Activated naive CD8-positive, alpha-beta T cell treated with anti-CD3 and anti-CD28 coated beads, Interleukin-2, amount 50 U/mL, for 24 hours (primary cell): ENCODE measurements at regions not wholly inside any gene's neighbourhood (a gene's known extent, or its start where the extent isn't known, plus 50 kb on each side); places are given as distances from the start of the nearest gene placed in this dataset.

Experiments used
- ATAC-seq: fragments of 150-1000 bp; cut with Tn5 transposase; one replicate; pipeline ENCODE4 v1.10.0; 2021
- DNase-seq: peaks from one replicate; pipeline ENCODE4 v3.0.0; 2021
- H3K27ac Mint-ChIP-seq: one replicate; pipeline ENCODE4 v1.8.0; 2021; ENCODE audit warnings: mild to moderate bottlenecking, mixed read lengths
- H3K27me3 Mint-ChIP-seq: one replicate; pipeline ENCODE4 v1.8.0; 2021; ENCODE audit warnings: mixed read lengths
- H3K36me3 Mint-ChIP-seq: one replicate; pipeline ENCODE4 v1.8.0; 2021; ENCODE audit warnings: low read depth, mixed read lengths
- H3K4me1 Mint-ChIP-seq: one replicate; pipeline ENCODE4 v1.8.0; 2021; ENCODE audit warnings: mixed read lengths
- H3K4me3 Mint-ChIP-seq: one replicate; pipeline ENCODE4 v1.8.0; 2021; ENCODE audit warnings: mild to moderate bottlenecking, moderate library complexity, mixed read lengths
- H3K9me3 Mint-ChIP-seq: one replicate; pipeline ENCODE4 v1.8.0; 2021; ENCODE audit warnings: mixed read lengths

DNA sequence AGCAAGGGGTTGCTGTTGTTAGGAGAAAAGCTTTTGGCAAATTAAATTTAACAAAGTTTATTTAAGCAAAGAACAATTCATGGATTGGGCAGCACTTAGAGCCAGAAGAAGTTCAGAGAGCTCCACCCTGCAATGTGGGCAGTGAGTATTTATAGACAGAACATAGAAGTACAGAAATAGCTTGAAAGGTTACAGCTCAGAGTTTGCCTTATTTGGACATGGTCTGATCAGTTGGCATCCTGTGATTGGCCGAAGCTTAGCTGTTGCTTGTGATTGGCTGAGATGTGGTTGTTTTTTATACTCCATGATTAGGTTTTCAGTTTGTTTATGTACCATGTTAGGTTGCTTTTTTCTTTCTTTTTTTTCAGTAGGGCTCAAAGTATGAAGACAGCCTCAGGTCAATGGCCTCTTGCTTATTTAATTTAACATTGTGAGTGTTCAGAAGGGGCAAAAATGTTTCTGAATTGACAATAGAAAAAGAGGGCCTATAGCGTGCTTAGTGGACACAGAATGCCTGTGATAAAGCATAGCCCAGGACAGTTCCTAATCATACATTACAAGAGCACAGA, 293.8 kb downstream of the IGSF11 start:
- no peak for ATAC-seq

DNA sequence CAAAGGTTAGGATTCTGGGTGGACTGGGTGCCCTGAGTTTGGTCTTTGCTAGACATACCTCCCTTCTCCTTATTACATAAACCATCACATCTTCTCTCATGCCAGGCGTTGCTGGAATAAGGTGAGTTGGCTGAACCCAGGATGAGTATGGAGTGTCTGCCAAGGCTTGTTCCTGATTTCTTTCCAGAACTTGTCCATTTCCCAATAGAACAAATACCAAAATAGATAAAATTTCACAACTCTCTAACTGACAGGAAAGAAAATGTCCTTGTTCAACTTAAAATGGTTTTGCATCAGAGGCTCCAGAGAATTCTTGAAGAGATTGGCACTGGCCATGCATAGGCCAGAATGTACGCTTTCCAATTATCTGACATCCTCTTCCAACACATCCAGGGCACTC, 291.9 kb downstream of the IGSF11 start:
- peaks cover 9% of the 10 kb centered on the region for H3K9me3 Mint-ChIP-seq
- no peak for DNase-seq
- no peak overlapping the region for H3K27ac Mint-ChIP-seq
- no peaks in the 10 kb centered on the region for H3K36me3 Mint-ChIP-seq
- no peaks in the 10 kb centered on the region for H3K27me3 Mint-ChIP-seq
- no peak for ATAC-seq
- H3K4me1 Mint-ChIP-seq = no peaks in the 10 kb centered on the region
- H3K4me3 Mint-ChIP-seq = no peak overlapping the region

More for the DNA sequence above, 293.8 kb downstream of the IGSF11 start:
- Mint-ChIP-seq H3K4me3 (no peak overlapping the region), H3K9me3 (peaks cover 9% of the 10 kb centered on the region), H3K4me1 (no peaks in the 10 kb centered on the region), H3K36me3 (no peaks in the 10 kb centered on the region), H3K27ac (no peak overlapping the region), H3K27me3 (no peaks in the 10 kb centered on the region)
- no peak for DNase-seq

DNA sequence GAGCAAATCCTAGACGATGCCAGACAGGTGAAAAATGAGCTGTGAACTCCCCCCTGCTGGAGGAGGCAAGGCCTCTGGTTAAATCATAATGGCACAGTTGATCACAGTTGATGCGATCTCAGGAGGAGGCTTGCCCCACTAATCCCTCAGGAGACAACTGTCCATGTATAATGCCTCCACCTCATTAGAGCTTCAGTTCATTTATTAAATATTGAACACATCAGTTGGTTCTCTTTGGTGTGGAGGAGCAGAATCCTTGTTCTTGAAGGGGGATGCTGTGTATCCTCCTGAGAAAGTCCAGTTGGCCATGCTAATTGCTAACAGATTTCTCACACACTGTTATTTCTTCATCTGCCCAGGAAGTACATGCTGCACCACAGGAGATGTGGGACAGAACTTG, 290.5 kb downstream of the IGSF11 start:
- Mint-ChIP-seq H3K9me3 (peaks cover 9% of the 10 kb centered on the region), H3K4me3 (no peak overlapping the region)
- no peak for DNase-seq

DNA sequence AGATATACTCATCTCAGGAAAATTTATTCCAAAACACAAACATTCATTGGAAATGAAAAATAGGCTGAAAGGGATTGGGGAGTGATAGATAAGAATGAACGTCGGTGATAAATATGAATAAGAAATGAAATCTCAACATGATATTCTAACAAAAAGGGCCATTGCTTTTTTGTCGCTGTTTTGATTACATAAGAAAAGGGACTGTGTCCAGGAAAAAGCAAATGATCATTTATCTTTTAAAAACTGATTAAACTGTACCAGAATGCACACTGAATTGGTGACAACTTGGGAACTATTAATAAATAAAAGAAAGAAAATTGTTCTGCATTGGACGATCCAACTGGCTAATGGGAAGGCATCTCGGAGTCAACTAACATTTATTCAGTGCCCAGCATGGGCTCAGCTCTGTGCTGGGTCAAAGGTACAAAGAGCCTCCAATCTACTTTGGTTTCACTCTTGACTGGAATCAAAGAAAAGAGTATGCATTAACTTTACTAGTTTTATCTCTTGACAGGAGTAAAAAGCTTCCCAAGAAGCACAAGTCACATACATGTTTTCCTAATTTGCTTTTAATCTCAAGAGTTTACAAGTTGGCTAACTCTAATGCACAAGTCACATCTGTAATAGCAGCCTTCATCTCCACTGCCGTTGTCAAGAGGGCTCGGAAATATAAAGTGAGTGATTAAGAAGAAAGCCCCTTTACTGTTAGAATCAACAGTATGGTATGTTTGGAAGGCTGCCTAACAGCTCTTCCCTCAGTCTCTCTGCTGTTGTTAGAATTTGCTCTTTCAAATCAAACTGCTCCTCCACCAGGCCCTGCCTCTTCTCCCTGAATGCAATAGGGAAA, 280.0 kb downstream of the IGSF11 start:
- H3K9me3 Mint-ChIP-seq = peaks cover under 1% of the 10 kb centered on the region
- ATAC-seq (no peak), DNase-seq (no peak)
- no peaks in the 10 kb centered on the region for H3K4me1 Mint-ChIP-seq
- no peak overlapping the region for H3K4me3 Mint-ChIP-seq
- H3K27ac Mint-ChIP-seq = no peak overlapping the region
- H3K36me3 Mint-ChIP-seq = no peaks in the 10 kb centered on the region
- peaks cover 6% of the 10 kb centered on the region for H3K27me3 Mint-ChIP-seq

More for the DNA sequence above, 290.5 kb downstream of the IGSF11 start:
- no peaks in the 10 kb centered on the region for H3K36me3 Mint-ChIP-seq
- no peaks in the 10 kb centered on the region for H3K4me1 Mint-ChIP-seq
- no peak overlapping the region for H3K27ac Mint-ChIP-seq
- no peaks in the 10 kb centered on the region for H3K27me3 Mint-ChIP-seq
- ATAC-seq = no peak

DNA sequence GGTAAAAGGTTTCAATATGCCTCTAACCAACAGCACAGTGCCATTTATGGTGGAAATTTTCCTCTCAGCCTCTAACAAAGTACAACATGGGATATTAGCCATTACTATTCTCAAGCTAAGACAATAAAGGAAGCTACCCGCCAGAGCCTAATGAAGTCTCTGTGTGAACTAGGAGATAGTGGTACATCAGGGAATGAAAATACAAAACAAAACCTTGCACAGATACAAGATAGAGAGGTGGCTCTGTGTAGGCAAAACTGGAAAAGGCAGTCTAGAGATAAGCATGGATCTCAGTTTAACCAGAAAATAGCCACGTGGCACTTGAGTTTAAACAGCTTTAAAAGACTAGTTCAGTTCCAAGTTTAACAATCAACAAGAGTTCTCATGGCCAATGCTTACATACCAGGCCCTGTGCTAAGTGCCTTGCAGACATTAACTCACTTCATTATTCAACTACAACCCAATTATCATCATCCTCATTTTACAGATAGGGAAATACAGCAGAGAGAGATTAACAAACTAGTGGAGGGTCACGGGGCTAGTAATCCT, 279.3 kb downstream of the IGSF11 start:
- Mint-ChIP-seq H3K4me1 (no peaks in the 10 kb centered on the region), H3K27me3 (peaks cover 6% of the 10 kb centered on the region), H3K36me3 (no peaks in the 10 kb centered on the region), H3K27ac (no peak overlapping the region), H3K4me3 (no peak overlapping the region), H3K9me3 (no peaks in the 10 kb centered on the region)
- no peak for ATAC-seq
- no peak for DNase-seq

DNA sequence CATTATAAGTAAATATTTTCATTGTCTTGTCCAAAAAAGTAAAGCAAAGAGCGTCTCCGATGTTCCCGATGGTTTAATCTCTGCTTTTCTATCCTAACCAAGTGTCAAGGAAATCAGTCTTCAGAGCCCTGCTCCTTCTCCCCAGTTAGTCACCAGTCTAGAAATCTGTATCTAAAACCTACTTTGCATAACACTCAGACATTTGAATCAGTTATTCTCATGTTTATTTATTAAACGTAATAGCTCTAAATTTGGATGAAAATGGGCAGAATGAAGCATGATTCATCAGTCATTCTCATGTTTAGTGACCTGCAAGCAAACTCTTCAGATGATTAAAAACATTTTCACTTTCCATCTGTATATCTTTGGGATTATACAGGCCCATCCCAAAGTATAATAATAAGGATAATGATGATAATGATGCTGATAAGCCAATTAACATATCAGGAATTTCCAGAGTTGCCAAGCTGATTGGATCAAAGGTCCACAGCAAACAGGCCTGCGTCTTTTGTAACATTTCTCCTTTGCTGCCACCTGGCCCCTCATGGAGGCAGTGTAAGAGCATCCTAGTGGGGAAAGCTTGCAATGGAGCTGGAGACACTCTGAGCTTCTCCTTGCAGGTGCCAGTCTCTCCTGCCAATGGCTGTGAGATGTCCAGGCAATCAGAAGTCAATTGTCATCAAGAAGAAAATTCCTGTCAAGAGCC, 273.9 kb downstream of the IGSF11 start:
- no peak overlapping the region for H3K4me3 Mint-ChIP-seq
- H3K27ac Mint-ChIP-seq = no peak overlapping the region
- H3K36me3 Mint-ChIP-seq = no peaks in the 10 kb centered on the region
- no peaks in the 10 kb centered on the region for H3K4me1 Mint-ChIP-seq
- DNase-seq (no peak), ATAC-seq (no peak)
- no peaks in the 10 kb centered on the region for H3K9me3 Mint-ChIP-seq
- H3K27me3 Mint-ChIP-seq = no peaks in the 10 kb centered on the region

DNA sequence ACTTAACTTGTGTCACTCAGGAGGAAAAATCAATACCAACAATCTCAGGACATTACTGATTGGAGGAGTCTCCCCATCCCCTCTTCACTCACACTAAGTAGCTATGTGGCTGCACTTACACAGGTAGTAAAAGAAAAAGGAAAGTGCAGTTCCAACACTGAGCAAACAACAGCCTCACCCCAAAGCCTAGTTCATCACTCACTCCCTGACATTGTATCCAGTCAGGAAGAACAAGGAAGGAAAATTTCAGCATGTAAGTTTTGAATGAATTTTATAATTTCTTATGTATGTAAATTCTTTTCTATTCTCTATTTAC, 273.4 kb downstream of the IGSF11 start:
- H3K4me3 Mint-ChIP-seq = no peak overlapping the region
- DNase-seq = no peak
- H3K9me3 Mint-ChIP-seq = no peaks in the 10 kb centered on the region
- H3K27ac Mint-ChIP-seq = no peak overlapping the region
- no peak for ATAC-seq
- no peaks in the 10 kb centered on the region for H3K36me3 Mint-ChIP-seq
- H3K4me1 Mint-ChIP-seq = no peaks in the 10 kb centered on the region
- H3K27me3 Mint-ChIP-seq = no peaks in the 10 kb centered on the region

DNA sequence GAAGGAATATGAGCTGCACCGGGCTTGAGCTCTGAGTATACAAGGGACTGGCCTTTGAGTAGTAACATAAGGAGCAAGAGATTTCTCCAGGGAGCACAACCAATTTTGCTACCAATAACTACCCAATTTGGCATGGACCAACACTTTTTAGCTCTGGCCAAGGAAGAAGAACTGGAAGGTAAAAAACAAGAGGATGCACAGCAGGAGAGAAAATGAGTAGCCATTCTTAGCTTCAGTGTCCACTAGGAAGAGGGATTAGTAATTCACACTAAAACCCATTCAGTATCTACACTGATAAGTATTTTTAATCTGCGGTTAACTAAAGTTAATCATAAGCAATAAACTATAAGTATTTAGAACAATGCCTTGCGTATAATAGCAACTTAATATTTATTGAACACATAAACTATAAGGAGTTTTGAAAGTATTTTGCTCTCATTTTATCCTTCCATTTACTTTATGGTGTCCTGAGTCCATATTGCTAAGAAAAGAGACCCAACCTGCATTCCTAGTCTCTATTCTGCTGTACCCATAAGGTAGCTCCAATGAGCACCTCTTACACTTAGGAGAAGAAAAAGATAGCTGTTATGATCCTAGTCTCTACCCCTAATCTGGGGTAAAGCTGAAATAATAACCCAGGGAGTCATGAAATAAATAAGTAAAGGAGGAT, 268.9 kb downstream of the IGSF11 start:
- Mint-ChIP-seq H3K27me3 (no peaks in the 10 kb centered on the region), H3K36me3 (no peaks in the 10 kb centered on the region), H3K27ac (no peak overlapping the region), H3K4me3 (no peak overlapping the region), H3K4me1 (no peaks in the 10 kb centered on the region), H3K9me3 (no peaks in the 10 kb centered on the region)
- no peak for ATAC-seq
- no peak for DNase-seq

DNA sequence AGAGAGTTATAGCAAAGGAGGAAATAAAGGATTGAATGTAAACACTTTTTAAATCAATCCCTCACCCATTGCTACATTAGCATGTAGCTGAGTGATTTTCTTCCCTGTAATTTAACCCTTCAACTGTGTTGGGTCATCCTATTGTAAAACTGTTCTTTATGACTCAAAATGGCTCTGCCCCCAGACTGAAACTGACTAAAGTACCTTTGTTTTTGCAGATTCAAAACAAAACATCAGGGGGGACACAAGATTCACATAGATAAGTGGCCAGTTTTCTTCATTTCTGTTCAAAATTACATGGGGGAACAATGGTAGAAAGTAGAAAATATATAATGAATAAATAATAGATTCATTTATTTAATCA, 268.4 kb downstream of the IGSF11 start:
- Mint-ChIP-seq H3K27me3 (no peaks in the 10 kb centered on the region), H3K36me3 (no peaks in the 10 kb centered on the region), H3K27ac (no peak overlapping the region), H3K4me3 (no peak overlapping the region), H3K9me3 (no peaks in the 10 kb centered on the region), H3K4me1 (no peaks in the 10 kb centered on the region)
- ATAC-seq = no peak
- DNase-seq = no peak

DNA sequence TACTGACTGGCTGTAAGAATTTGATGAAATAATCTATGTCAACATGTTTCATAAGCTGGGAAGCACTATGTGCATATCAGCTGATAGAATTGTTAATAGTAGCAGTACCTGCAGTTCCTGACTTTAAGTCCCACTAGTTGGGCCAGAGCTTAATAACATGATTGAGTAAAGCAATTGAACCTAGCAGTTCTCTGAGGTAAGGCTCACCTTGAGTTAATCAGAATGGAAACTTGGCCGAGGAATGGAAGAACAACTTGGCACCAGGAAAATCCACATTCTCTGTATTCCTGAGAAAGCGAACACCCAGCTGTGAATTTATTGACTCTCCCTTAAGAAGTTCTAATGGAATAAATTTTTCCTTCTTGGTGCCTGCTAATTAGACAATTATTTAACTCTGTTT, 262.6 kb downstream of the IGSF11 start:
- no peaks in the 10 kb centered on the region for H3K36me3 Mint-ChIP-seq
- H3K9me3 Mint-ChIP-seq = no peaks in the 10 kb centered on the region
- no peak for DNase-seq
- H3K27ac Mint-ChIP-seq = no peak overlapping the region
- no peak for ATAC-seq
- H3K4me1 Mint-ChIP-seq = no peaks in the 10 kb centered on the region
- H3K4me3 Mint-ChIP-seq = no peak overlapping the region
- no peaks in the 10 kb centered on the region for H3K27me3 Mint-ChIP-seq

DNA sequence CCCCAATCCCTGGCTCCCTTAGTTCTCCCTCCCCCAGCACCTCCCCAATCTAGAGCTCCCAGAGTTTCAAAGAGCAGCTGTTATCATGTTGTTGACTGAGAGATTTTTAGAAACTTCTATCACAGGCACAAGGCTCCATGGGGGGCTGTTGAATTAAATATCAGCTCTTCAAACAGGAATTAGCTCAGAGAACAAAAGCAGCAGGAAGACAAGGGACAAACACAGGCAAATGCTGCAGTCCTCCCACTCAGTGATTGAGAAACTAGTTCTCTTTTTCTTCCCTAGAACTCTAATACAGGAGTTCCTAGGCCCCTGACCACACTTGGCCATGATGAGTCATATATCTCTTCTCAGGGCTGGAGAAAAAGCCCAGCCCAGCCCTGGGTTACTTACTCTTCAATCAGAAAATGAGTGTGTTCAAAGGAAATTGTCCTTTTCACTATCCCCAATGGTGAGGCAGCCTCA, 262.1 kb downstream of the IGSF11 start:
- no peaks in the 10 kb centered on the region for H3K9me3 Mint-ChIP-seq
- no peak for ATAC-seq
- H3K27me3 Mint-ChIP-seq = no peaks in the 10 kb centered on the region
- no peaks in the 10 kb centered on the region for H3K4me1 Mint-ChIP-seq
- H3K27ac Mint-ChIP-seq = no peak overlapping the region
- no peaks in the 10 kb centered on the region for H3K36me3 Mint-ChIP-seq
- DNase-seq = no peak
- no peak overlapping the region for H3K4me3 Mint-ChIP-seq

DNA sequence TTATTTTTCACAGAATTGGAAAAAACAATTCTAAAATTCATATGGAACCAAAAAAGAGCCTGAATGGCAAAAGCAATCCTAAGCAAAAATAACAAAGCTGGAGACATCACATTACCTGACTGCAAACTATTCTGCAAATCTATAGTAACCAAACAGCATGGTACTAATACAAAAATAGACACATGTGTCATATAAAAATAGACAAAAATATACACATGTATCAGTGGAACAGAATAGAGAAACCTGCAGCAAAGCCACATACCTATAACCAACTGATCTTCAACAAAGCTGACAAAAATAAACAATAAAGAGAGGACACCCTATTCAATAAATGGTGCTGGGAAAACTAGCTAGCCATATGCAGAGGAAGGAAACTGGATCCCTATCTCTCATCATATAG, 259.6 kb downstream of the IGSF11 start:
- ATAC-seq = no peak
- no peaks in the 10 kb centered on the region for H3K9me3 Mint-ChIP-seq
- H3K27ac Mint-ChIP-seq = no peak overlapping the region
- H3K4me1 Mint-ChIP-seq = no peaks in the 10 kb centered on the region
- H3K36me3 Mint-ChIP-seq = no peaks in the 10 kb centered on the region
- DNase-seq = no peak
- H3K27me3 Mint-ChIP-seq = no peaks in the 10 kb centered on the region
- no peak overlapping the region for H3K4me3 Mint-ChIP-seq

DNA sequence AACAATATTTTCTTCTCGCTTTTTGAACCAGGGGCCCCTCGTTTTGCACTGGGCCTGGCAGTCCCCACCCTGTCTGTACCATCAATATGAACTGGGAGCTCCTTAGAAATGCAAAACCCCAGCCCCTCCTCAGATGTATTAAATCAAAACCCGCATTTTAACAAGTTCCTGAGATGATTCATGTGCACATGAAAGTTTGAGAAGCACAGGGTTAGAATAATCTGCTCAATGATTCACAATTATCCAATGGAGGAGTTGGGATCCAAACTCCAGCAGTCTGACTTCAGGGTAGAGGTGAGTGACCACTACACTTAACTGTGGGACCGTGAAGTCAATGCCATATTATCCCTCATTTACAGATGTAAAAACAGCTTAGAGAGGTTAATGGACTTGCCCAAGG, 256.4 kb downstream of the IGSF11 start:
- Mint-ChIP-seq H3K36me3 (no peaks in the 10 kb centered on the region), H3K4me1 (no peaks in the 10 kb centered on the region), H3K27ac (no peak overlapping the region), H3K27me3 (peaks cover 2% of the 10 kb centered on the region), H3K9me3 (no peaks in the 10 kb centered on the region), H3K4me3 (no peak overlapping the region)
- DNase-seq (no peak), ATAC-seq (no peak)

DNA sequence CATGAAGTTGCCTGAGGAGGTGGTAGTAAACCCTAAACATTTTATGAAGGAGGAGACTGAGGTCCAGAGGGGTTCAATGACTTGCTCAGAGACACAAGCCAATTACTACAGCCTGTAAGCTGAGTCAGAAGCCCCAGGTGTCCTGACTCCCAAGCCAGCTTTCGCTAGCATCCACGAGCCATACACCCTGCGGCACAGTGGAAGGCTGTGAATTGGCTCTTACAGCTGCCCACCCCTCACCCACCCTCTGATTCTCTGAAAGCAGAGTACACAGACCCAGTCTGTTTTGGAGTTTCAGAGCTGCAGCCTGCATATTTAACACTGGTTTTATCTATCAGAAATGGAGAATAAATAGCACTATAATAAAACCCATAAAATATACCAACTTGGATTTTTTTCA, 253.4 kb downstream of the IGSF11 start:
- peaks cover 2% of the 10 kb centered on the region for H3K27me3 Mint-ChIP-seq
- no peak overlapping the region for H3K4me3 Mint-ChIP-seq
- no peak for ATAC-seq
- no peak for DNase-seq
- no peak overlapping the region for H3K27ac Mint-ChIP-seq
- H3K36me3 Mint-ChIP-seq = no peaks in the 10 kb centered on the region
- H3K4me1 Mint-ChIP-seq = no peaks in the 10 kb centered on the region
- no peaks in the 10 kb centered on the region for H3K9me3 Mint-ChIP-seq
